HG03066 (cell line): ENCODE measurements at regions not wholly inside any gene's neighbourhood (a gene's known extent, or its start where the extent isn't known, plus 50 kb on each side); places are given as distances from the start of the nearest gene placed in this dataset.
"Not testable (repeated sequence)": the region's sequence is repeated elsewhere in the genome, so short reads cannot be mapped to it uniquely, and the experiment has no call there.

ENCODE experiments used
- ATAC-seq: cut with Tn5 transposase; IDR thresholded peaks from one replicate; pipeline ENCODE4 v1.9.1; 2021; ENCODE audit warnings: low read depth; ENCODE audit not compliant: unreplicated experiment

GRCh38 chr3:190193210-190193609, 72.5 kb upstream of the P3H2 start:
- ATAC-seq = no peak

- ATAC-seq = no peak
Measured at GRCh38 chr3:190192739-190193138, 72.0 kb upstream of the P3H2 start.

DNA sequence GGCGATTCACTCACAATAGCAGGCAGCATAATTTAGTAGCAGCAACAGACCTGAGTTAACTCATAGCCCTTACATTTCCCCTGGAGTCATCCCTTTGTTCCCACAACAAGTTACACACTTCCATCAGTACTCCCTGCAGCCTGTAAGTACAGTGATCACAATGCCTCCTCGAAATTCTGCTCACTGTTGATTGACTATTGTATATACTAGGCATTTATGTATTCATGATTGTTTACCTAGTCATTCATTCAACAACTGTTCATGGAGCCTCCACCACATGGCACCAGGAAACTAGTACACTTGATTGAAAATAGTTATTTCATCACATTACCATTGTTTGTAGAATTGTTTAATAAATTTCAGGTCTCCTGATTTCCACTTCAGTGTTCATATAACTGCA, 71.4 kb upstream of the P3H2 start:
- no peak for ATAC-seq

- ATAC-seq = no peak
Measured at GRCh38 chr3:190188197-190188596, 67.5 kb upstream of the P3H2 start.

DNA sequence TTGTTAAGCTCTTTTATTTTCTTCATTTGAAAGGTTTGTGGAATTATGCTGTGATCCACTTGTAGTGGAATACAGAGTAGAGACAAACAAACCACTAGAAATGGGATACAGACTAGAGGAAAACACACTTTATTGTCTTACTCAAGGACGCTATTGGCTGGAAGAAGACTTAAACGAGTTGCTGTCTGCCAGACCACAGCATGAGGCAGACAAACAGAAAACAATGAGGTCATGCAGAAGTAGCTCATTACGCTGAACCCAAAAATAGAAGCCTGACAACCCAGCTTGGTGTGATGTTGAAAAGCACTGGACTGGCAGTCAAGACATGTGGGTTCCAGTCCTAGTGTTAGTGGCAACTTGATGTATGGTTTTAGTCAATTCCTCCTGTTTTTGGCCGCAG, 62.4 kb upstream of the P3H2 start:
- ATAC-seq = no peak

DNA sequence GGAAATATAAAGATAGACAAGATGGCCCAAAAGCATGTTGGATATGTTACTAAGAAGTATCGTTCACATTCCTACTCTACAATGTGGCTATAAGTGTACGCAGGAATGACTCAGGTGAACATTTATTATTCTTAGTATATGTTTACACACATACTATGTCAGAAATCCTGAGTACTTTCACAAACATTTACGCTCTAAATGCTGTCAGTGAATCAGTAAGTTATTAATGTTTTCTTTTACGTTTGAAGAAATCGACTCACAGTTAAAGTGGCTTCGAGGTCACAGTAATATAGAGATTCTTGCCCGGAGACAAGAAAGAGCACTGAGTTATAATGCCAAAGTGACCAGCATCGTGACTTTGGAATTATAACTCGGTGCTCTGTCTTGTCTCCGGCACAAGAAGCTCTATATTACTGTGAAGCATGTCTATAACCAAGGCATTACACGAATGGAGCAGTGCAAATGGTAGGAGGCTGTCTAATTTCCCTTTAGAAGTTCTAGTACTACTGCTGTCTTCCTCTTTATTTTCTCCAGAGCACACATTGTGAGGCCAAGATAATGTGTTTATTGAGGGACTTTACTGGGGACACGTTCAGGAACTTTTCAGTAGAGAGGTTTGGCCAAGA, 61.8 kb upstream of the P3H2 start:
- ATAC-seq = no peak

- no peak for ATAC-seq
Measured at GRCh38 chr3:190180268-190180667, 59.6 kb upstream of the P3H2 start.

DNA sequence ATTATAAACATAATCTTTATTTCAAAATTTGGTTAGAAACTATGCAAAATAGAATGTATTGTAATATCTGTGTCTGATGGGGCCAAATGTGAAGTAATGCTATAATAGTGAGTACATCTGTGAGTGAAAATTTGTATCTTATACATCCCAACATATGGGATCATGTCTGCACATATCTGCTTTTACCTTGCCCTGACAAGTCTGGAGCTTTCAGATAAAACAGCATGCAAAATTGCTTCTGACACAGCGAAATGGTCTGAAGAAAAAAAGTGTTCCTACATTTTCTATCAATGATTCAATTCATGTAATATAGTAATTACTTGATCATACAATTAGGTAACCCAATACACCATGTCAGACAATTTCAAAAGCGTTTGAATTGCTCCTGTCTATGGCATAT, 58.1 kb upstream of the P3H2 start:
- no peak for ATAC-seq

DNA sequence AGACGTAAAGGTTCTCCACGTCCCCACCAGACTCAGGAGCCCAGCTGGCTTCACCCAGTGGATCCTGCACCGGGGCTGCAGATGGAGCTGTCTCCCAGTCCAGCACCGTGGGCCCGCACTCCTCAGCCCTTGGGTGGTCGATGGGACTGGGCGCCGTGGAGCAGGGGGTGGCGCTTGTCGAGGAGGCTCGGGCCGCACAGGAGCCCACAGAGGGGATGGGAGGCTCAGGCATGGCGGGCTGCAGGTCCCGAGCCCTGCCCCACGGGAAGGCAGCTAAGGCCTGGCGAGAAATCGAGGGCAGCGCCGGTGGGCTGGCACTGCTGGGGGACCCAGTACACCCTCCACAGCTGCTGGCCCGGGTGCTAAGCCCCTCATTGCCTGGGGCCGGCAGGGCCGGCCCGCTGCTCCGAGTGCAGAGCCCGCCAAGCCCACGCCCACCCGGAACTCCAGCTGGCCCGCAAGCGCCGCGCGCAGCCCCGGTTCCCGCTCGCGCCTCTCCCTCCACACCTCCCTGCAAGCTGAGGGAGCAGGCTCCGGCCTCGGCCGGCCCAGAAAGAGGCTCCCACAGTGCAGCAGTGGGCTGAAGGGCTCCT, 56.3 kb upstream of the P3H2 start:
- ATAC-seq = not testable (repeated sequence)

- ATAC-seq = not testable (repeated sequence)
Measured at GRCh38 chr3:190176106-190176505, 55.4 kb upstream of the P3H2 start.

DNA sequence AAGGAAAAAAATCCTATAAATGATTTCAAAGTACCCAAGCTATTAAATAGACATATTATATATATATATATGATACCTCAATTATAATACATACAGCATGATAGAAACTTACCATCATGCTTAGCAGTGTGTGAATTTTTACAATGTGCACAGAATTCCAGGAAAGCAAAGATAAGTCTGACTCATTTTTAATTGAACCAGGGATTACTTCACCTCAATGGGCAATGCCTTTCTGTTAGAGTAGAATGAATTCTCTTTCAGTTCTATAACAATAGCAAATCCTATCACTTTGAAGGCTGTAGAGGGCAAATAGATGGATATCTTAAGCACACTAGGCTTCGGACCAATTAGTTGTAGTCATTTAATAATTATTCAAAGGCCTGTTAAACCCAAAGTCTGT, 54.8 kb upstream of the P3H2 start:
- ATAC-seq = no peak

DNA sequence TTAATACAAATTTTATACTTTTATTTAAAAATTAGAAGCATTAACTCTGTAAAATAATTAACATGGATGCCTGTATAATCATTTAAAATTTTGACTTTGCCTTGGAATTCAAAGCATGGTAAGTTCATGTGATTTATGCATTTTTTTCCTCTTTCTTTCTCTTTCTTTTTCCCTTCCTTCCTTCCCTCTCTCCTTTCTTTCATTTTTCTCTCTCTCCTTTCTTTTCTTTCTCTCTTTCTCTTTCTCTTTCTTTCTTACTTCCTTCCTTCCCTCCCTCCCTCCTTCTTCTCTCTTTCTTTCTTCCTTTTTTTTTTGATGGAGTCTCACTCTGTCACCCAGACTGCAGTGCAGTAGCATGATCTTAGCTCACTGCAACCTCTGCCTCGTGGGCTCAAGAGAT, 53.8 kb upstream of the P3H2 start:
- no peak for ATAC-seq

GRCh38 chr3:190173426-190173825, 52.7 kb upstream of the P3H2 start:
- ATAC-seq = no peak

- no peak for ATAC-seq
Measured at GRCh38 chr3:190172751-190173150, 52.1 kb upstream of the P3H2 start.
